H9 (cell line): ENCODE measurements at regions not wholly inside any gene's neighbourhood (a gene's known extent, or its start where the extent isn't known, plus 50 kb on each side); places are given as distances from the start of the nearest gene placed in this dataset.

Source experiments
- DNase-seq: peaks from one replicate; pipeline ENCODE4 v3.0.0-alpha.2; 2017
- H2AFZ ChIP-seq: one replicate; pipeline ENCODE4 v1.6.1; 2013; ENCODE audit warnings: mild to moderate bottlenecking, low read length, control low read depth, moderate library complexity
- H2AK5ac ChIP-seq: 2 replicates; pipeline ENCODE4 v1.6.1; 2013; ENCODE audit warnings: low read length, control low read depth, mixed read lengths; ENCODE audit not compliant: insufficient read length
- H2BK120ac ChIP-seq: one replicate; pipeline ENCODE4 v1.6.1; 2013; ENCODE audit warnings: low read depth, mild to moderate bottlenecking, low read length, control low read depth, inconsistent platforms; ENCODE audit not compliant: poor library complexity, severe bottlenecking
- H2BK12ac ChIP-seq: 2 replicates; pipeline ENCODE4 v1.6.1; 2013; ENCODE audit warnings: low read length, control low read depth, mixed read lengths, low read depth; ENCODE audit not compliant: insufficient read length
- H2BK15ac ChIP-seq: 2 replicates; pipeline ENCODE4 v1.6.1; 2013; ENCODE audit warnings: low read depth, low read length, control low read depth
- H2BK20ac ChIP-seq: one replicate; pipeline ENCODE4 v1.6.1; 2013; ENCODE audit warnings: low read depth, mild to moderate bottlenecking, low read length, control low read depth, inconsistent platforms; ENCODE audit not compliant: poor library complexity, severe bottlenecking
- H2BK5ac ChIP-seq: 2 replicates; pipeline ENCODE4 v1.6.1; 2013; ENCODE audit warnings: low read length, control low read depth, mixed read lengths; ENCODE audit not compliant: insufficient read length
- H3K14ac ChIP-seq: 2 replicates; pipeline ENCODE4 v1.6.1; 2013; ENCODE audit warnings: low read length, control low read depth; ENCODE audit not compliant: insufficient read depth
- H3K18ac ChIP-seq: 2 replicates; pipeline ENCODE4 v1.6.1; 2013; ENCODE audit warnings: low read depth, mild to moderate bottlenecking, mixed read lengths, low read length, control low read depth; ENCODE audit not compliant: insufficient read length
- H3K23ac ChIP-seq: 2 replicates; pipeline ENCODE4 v1.6.1; 2013; ENCODE audit warnings: low read length, control low read depth, mixed read lengths, low read depth; ENCODE audit not compliant: insufficient read length
- H3K23me2 ChIP-seq: 2 replicates; pipeline ENCODE4 v1.6.1; 2013; ENCODE audit warnings: low read depth, mild to moderate bottlenecking, mixed read lengths, low read length, control low read depth; ENCODE audit not compliant: insufficient read length, poor library complexity, severe bottlenecking
- H3K27ac ChIP-seq: 2 replicates; pipeline ENCODE4 v1.5.1; 2013; ENCODE audit warnings: low read length, control low read depth, mixed read lengths, low read depth; ENCODE audit not compliant: insufficient read length
- H3K27me3 ChIP-seq: 2 replicates; pipeline ENCODE4 v1.6.1; 2013; ENCODE audit warnings: low read length, control low read depth, inconsistent platforms; ENCODE audit not compliant: insufficient read depth
- H3K4ac ChIP-seq: 2 replicates; pipeline ENCODE4 v1.6.1; 2013; ENCODE audit warnings: low read depth, mild to moderate bottlenecking, control low read depth, inconsistent platforms, low read length, moderate library complexity
- H3K4me1 ChIP-seq: 2 replicates; pipeline ENCODE4 v1.6.1; 2013; ENCODE audit warnings: low read length, control low read depth, inconsistent platforms; ENCODE audit not compliant: insufficient read depth
- H3K4me2 ChIP-seq: 2 replicates; pipeline ENCODE4 v1.6.1; 2013; ENCODE audit warnings: low read length, control low read depth, mixed read lengths; ENCODE audit not compliant: insufficient read length, insufficient read depth
- H3K56ac ChIP-seq: 2 replicates; pipeline ENCODE4 v1.6.1; 2013; ENCODE audit warnings: low read depth, mild to moderate bottlenecking, mixed read lengths, low read length, control low read depth; ENCODE audit not compliant: insufficient read length
- H3K79me1 ChIP-seq: 2 replicates; pipeline ENCODE4 v1.6.1; 2013; ENCODE audit warnings: low read depth, mild to moderate bottlenecking, moderate library complexity, low read length, control low read depth, inconsistent platforms; ENCODE audit not compliant: insufficient read depth, poor library complexity, severe bottlenecking
- H3K79me2 ChIP-seq: 2 replicates; pipeline ENCODE4 v1.6.1; 2013; ENCODE audit warnings: low read length, control low read depth, inconsistent platforms; ENCODE audit not compliant: insufficient read depth
- H3K9ac ChIP-seq: 2 replicates; pipeline ENCODE4 v1.6.1; 2013; ENCODE audit warnings: low read length, control low read depth, mixed read lengths; ENCODE audit not compliant: insufficient read length; ENCODE audit errors: extremely low read depth
- H3K9me3 ChIP-seq: one replicate; pipeline ENCODE4 v1.6.1; 2013; ENCODE audit warnings: low read depth, low read length, inconsistent platforms; ENCODE audit not compliant: control insufficient read depth
- H3T11ph ChIP-seq: one replicate; pipeline ENCODE4 v1.6.1; 2013; ENCODE audit warnings: mild to moderate bottlenecking, low read length, control low read depth, inconsistent platforms
- H4K20me1 ChIP-seq: one replicate; pipeline ENCODE4 v1.6.1; 2013; ENCODE audit not compliant: control insufficient read depth, insufficient read length, insufficient read depth
- H4K5ac ChIP-seq: 2 replicates; pipeline ENCODE4 v1.6.1; 2013; ENCODE audit warnings: low read depth, mild to moderate bottlenecking, mixed read lengths, low read length, control low read depth; ENCODE audit not compliant: insufficient read length
- H4K8ac ChIP-seq: replicated peaks from 2 replicates; pipeline ENCODE4 v1.6.1; 2013; ENCODE audit warnings: low read length, control low read depth, mixed read lengths, low read depth; ENCODE audit not compliant: insufficient read length
- H4K91ac ChIP-seq: 2 replicates; pipeline ENCODE4 v1.6.1; 2013; ENCODE audit warnings: low read depth, mild to moderate bottlenecking, moderate library complexity, mixed read lengths, low read length, control low read depth; ENCODE audit not compliant: insufficient read length
- H3K27ac Mint-ChIP-seq, 3 experiments: 2 replicates in 2 of 3; 3 replicates in 1 of 3; pipeline ENCODE4 v1.8.0; 2020 to 2021; ENCODE audit warnings: mixed read lengths in 3 of 3, mild to moderate bottlenecking in 1 of 3, moderate library complexity in 1 of 3
- H3K27me3 Mint-ChIP-seq: 2 replicates; pipeline ENCODE4 v1.8.0; 2021; ENCODE audit warnings: low read depth, mild to moderate bottlenecking, moderate library complexity, mixed read lengths
- H3K36me3 Mint-ChIP-seq, 3 experiments: 2 replicates in 2 of 3; 3 replicates in 1 of 3; pipeline ENCODE4 v1.8.0; 2020 to 2021; ENCODE audit warnings: low read depth in 3 of 3, mixed read lengths in 3 of 3; ENCODE audit not compliant: insufficient read depth in 1 of 3
- H3K4me1 Mint-ChIP-seq, 2 experiments: 2 replicates each; pipeline ENCODE4 v1.8.0; 2020; ENCODE audit warnings: mixed read lengths in 2 of 2
- H3K4me3 Mint-ChIP-seq, 2 experiments: 2 replicates in 1 of 2; 3 replicates in 1 of 2; pipeline ENCODE4 v1.8.0; 2020 to 2021; ENCODE audit warnings: mild to moderate bottlenecking in 2 of 2, mixed read lengths in 2 of 2, moderate library complexity in 1 of 2
- H3K9me3 Mint-ChIP-seq, 2 experiments: 2 replicates in 1 of 2; 3 replicates in 1 of 2; pipeline ENCODE4 v1.8.0; 2020; ENCODE audit warnings: mild to moderate bottlenecking in 2 of 2, mixed read lengths in 2 of 2, moderate library complexity in 1 of 2
- WGBS: extraction: QIAGEN DNeasy Blood & Tissue Kit; methylation state at CpG from one replicate; pipeline ENCODE4 v1.1.7; 2013; ENCODE audit warnings: missing lambda C conversion rate, low lambda C conversion rate, mixed read lengths; ENCODE audit not compliant: insufficient read length; ENCODE audit errors: extremely low coverage; 5-methylcytosine and 5-hydroxymethylcytosine counted together
- TF ChIP-seq, protein P1 (sequence below): fragments of 200-600 bp; sonication (generic); conservative IDR thresholded peaks from 3 replicates; pipeline ENCODE4 v1.8.0; 2021; ENCODE audit warnings: antibody characterized with exemption, mild to moderate bottlenecking

DNA sequence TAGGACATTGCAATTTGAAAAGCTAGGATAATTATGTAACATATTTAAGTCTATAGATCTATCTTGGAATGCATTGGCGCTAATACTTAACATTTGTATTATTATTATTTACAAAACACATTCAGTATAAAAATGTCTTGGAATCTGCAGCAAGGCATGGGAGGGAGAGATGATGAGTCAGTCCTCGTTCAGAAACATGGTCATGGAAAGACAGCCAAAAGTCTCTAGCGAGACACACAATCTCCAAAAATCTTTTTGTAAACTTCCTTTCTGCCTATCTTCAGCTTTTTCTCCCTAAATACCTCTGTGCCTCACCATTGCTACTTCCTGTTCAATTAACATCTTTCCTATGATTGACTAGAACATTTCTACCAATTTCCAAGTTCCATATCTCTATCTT lies 188.4 kb upstream of the CACNA2D1 start:
- H3K56ac ChIP-seq, result no peak overlapping the region
- H3K36me3 Mint-ChIP-seq, result no peaks in the 10 kb centered on the region; a peak in 1 of 7 replicates
- no peak overlapping the region for H3K4me2 ChIP-seq
- no peaks in the 10 kb centered on the region; the same call in 1 of the 2 replicates for H3K4me1 ChIP-seq
- no peak overlapping the region for H3K27ac ChIP-seq
- H3K14ac ChIP-seq, result no peak overlapping the region
- H3K9me3 Mint-ChIP-seq, result peaks cover 0 to under 1% of the 10 kb centered on the region in 2 experiments; a peak in 2 of 5 replicates
- no peak overlapping the region for H4K8ac ChIP-seq
- no peaks in the 10 kb centered on the region for H3K23me2 ChIP-seq
- H3K79me1 ChIP-seq, result no peaks in the 10 kb centered on the region
- no peaks in the 10 kb centered on the region for H4K20me1 ChIP-seq
- H3K27me3 ChIP-seq, result no peaks in the 10 kb centered on the region
- H3T11ph ChIP-seq, result no peak overlapping the region
- no peaks in the 10 kb centered on the region for H3K79me2 ChIP-seq
- no peak overlapping the region for H4K91ac ChIP-seq
- no peak overlapping the region for H2BK12ac ChIP-seq
- no peaks in the 10 kb centered on the region for H3K9me3 ChIP-seq
- H3K4ac ChIP-seq, result no peak overlapping the region
- H4K5ac ChIP-seq, result no peak overlapping the region
- TF ChIP-seq, protein P1, sequence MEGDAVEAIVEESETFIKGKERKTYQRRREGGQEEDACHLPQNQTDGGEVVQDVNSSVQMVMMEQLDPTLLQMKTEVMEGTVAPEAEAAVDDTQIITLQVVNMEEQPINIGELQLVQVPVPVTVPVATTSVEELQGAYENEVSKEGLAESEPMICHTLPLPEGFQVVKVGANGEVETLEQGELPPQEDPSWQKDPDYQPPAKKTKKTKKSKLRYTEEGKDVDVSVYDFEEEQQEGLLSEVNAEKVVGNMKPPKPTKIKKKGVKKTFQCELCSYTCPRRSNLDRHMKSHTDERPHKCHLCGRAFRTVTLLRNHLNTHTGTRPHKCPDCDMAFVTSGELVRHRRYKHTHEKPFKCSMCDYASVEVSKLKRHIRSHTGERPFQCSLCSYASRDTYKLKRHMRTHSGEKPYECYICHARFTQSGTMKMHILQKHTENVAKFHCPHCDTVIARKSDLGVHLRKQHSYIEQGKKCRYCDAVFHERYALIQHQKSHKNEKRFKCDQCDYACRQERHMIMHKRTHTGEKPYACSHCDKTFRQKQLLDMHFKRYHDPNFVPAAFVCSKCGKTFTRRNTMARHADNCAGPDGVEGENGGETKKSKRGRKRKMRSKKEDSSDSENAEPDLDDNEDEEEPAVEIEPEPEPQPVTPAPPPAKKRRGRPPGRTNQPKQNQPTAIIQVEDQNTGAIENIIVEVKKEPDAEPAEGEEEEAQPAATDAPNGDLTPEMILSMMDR, result no peak
- no peak overlapping the region for H3K27ac Mint-ChIP-seq
- no peak overlapping the region for H2BK15ac ChIP-seq
- no peak overlapping the region for H2BK5ac ChIP-seq
- no peak overlapping the region for H3K18ac ChIP-seq
- no CpG with 5 or more reads among the region's 3 CpGs for WGBS
- H3K23ac ChIP-seq, result no peak overlapping the region
- no peak overlapping the region for H3K9ac ChIP-seq
- DNase-seq, result no peak
- H2AK5ac ChIP-seq, result no peak overlapping the region
- H3K4me1 Mint-ChIP-seq, result 0 out of 4 replicates have a peak, but pooled peaks cover 0 to 7% of the 10 kb centered on the region in 2 experiments
- no peak overlapping the region for H2BK20ac ChIP-seq
- H2BK120ac ChIP-seq, result no peak overlapping the region
- no peaks in the 10 kb centered on the region for H3K27me3 Mint-ChIP-seq
- H3K4me3 Mint-ChIP-seq, result no peak overlapping the region
- H2AFZ ChIP-seq, result no peak overlapping the region
